ENCODE measurements at regions not wholly inside any gene's neighbourhood (a gene's known extent, or its start where the extent isn't known, plus 50 kb on each side); places are given as distances from the start of the nearest gene placed in this dataset.

GRCh38 chr6:134515986-134516385 is 198.1 kb upstream of the SGK1 start:
- no peak for TF ChIP-seq POLR2A (IDR thresholded peaks at IDR 0.05)
- no peak for TF ChIP-seq CTCF (IDR thresholded peaks at IDR 0.05)
- TF ChIP-seq EP300 (IDR thresholded peaks at IDR 0.05) = no peak
- no peak for TF ChIP-seq POLR2AphosphoS5 (IDR thresholded peaks at IDR 0.05)
